PC-9 (cell line): ENCODE measurements at regions not wholly inside any gene's neighbourhood (a gene's known extent, or its start where the extent isn't known, plus 50 kb on each side); places are given as distances from the start of the nearest gene placed in this dataset.

ENCODE experiments used
- CTCF ChIP-seq: fragments of 200-600 bp; sonication (generic); conservative IDR thresholded peaks from 2 replicates; pipeline ENCODE4 v1.6.1; 2017; ENCODE audit warnings: mixed run types, antibody characterized with exemption, mild to moderate bottlenecking, moderate library complexity
- EZH2 ChIP-seq: fragments of 200-600 bp; sonication (generic); IDR thresholded peaks from 2 replicates; pipeline ENCODE4 v1.8.0; 2017; ENCODE audit warnings: antibody characterized with exemption, low read depth

DNA sequence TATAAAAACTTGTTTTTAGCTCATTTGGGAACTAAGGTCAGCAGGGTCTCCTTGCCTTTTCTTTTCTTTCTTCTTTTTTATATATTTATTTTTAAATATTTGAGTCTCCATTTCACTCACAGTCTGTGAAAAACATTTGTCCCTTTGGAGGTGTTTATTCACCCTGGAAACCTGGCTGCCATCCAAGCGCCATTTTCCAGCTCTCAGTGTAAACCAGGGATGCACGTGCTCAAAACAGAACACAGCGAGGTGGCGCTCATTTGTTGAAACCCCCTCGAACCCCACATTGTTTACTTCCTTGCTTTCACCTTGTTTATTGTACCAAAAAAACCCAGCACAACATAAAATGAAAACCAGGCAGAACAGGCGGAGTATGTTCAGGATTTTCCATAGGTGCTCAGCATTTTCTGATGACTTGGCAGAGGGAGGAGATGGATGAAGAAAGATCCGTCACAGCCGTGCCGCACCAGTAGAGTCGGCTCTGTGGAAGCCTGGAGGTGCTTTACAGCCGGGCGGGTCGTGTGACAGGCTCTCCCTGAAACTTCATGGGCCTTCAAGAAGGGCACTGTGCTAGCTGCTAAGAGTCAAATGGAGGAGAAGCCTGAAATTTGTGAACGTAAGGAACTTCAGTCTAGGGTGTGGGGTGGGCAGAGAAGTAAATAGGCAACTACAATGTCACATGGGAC lies 284.4 kb downstream of the FOXL1 start:
- no peak for TF ChIP-seq CTCF
- TF ChIP-seq EZH2, result no peak
